CD4-positive, alpha-beta T cell treated with Interleukin-4 for 4 hours (primary cell): ENCODE measurements at regions not wholly inside any gene's neighbourhood (a gene's known extent, or its start where the extent isn't known, plus 50 kb on each side); places are given as distances from the start of the nearest gene placed in this dataset.
A peak's percentile ranks its signal among the peaks of the same experiment; 100 is the strongest.

Experiments
- DNase-seq: peaks from one replicate; pipeline ENCODE4 v3.0.0-alpha.2; 2020

DNA sequence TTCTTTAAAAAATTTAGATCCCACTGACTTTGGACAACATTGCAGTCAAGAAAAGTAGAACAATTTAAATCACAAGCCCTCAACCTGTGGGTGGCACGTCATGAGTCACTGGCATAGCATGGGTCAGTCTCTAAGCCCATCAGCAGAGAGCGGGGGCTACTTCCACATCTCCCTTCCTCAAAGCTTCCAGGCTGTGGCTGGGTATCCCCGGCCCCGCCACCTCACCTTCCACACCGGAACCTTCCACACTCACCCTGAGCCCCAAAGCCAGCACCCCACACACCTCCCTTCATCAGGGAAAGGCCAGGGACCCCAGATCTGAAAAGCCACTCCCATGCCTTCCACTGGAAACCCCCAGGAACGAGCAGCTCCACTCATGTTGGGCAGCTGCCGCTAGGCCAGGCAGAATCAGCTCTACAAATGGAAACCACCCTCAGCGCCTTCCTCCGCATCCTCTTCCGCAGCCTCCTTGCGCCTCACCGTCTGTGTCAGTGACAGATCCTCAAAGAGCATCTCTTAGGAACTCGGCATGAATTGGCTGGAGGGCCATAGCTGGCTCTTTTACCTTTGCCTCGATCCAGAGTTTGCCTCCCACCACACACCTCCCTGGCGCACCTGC lies 156.5 kb downstream of the ERCC6L2 start:
- DNase-seq, result no peak

DNA sequence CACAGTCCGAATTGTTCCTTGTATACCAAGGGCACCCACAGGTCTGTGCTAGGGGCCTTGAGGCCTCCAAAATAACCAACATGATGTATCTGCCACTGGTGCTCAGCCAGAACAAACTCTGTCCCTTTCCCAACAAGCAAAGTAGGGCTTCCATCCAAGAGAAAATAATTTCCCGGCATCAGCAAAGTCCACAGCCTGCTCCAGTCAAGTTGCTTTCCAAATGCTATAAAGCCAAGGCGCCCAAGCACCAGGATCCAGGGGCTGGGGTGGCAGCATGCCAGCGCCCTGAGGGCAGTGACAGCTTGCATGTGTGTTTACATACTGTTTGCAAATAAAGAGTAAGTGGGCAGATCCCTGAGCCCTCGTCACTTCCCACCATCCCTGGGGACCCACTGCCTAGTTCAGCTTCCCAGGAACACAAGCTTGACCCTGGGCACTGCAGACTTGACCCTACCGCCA lies 155.9 kb downstream of the ERCC6L2 start:
- no peak for DNase-seq

DNA sequence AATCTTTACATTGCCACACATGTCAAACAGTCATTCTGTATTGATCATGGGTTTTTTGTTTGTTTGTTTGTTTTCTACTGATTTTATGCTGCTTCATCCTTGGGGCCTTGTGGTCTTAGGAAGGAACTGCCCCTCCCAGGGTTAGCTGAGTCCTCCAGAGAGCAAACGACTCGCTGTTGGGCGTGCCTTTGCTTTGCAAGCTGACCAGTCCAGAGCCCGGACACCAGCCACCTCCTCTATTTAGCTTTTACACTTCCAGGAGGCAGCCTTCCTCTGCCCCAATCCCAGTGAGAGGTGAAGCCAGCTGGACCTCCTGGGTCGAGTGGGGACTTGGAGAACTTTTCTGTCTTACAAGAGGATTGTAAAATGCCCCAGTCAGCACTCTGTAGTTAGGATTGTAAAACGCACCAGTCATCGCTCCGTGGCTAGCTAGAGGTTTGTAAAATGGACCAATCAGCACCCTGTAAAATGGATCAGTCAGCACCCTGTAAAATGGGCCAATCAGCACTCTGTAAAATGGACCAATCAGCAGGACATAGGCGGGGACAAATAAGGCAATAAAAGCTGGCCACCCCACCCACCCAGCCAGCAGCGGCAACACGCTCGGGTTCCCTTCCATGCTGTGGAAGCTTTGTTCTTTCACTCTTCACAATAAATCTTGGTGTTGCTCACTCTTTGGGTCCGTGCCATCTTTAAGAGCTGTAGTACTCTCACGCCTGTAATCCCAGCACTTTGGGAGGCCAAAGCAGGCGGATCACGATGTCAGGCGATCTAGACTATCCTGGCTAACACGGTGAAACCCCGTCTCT lies 154.4 kb downstream of the ERCC6L2 start:
- DNase-seq, result no peak

DNA sequence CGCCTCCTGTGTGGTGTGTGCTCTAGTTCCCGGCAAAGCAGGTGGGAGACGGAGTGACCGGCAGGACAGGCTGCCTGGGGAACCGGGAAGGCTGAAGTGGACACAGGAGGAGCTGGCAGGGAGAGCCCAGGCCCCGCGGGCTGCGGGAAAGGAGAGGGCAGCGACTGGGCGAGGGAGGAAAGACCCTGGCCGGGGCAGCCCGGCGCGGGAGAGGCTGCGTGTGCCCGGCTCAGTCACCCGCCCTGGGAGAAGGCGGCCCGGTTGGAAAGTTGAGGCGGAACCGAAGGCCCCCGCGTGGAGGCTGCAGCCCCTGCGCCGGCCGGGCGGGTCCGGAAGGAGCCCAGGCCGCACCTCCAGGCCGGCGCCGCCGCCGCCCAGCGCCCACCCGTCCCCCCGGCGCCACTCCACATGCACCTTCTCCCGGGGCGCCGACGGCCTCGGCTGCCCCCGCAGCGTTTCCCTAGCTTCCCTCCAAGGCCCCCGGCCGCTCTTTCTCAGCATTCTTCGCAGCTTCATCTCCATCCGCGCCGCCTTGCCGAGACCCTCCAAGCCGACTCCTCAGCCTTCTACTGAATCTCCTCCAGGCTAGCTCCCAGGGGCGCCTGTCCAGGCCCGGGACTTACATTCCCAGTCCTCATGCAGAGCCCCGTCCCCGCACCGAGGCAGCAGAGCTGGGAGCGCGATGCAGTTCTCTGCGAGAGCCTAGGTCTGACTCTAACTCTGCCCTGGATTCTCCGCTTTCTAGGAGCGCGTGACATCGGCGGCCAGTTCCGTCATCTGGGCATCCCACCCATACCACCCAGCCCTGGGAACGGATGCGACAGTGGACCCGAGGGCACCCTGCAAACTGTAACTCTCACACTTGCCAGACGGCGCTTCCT lies 152.0 kb downstream of the ERCC6L2 start:
- no peak for DNase-seq

DNA sequence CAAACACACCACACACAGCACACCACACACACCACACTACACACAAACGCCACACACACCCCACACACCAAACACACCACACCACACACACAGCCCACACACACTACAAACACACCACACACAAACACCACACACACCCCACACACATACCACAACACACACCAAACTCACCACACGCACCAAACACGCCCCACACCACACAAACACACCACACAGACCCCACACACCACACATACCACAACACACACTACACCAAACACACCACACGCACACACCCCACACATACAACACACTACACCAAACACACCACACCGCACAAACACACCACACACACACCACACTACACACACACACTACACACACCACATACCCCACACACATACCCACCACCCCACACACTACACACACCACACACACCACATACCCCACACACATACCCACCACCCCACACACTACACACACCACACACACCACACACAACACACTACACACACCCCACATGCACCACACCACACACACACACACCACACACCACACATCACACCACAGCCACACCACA lies 151.2 kb downstream of the ERCC6L2 start:
- DNase-seq, result peak; percentile 24

DNA sequence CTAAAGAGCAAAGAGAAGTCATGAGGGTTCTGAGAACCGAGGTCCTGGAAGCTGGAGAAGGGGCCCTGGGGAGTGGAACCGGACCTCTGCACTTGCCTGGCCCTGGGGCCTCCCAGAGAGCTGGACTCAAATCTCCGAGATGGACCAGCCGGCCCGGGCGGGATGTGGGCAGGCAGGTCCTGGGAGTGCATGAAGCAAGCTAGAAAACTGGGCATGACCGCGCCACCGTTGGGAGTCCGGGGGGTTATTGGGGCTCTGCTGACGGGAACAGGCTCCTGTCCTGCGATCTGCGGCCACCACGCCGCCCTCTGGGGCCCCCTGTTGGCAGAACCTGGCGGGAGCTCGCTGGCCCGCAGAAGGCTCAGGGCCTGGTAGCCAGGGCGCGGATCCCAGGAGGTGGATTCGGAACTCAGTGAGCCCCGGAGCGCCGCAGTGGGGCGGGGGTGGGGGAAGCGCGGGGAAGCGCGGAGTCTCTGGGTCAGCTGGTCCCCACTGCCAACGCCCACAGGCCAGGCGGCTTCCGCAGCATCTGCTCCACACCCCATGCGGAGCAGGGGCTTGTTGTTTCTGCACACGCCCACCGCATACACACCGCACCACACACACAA lies 150.6 kb downstream of the ERCC6L2 start:
- no peak for DNase-seq

DNA sequence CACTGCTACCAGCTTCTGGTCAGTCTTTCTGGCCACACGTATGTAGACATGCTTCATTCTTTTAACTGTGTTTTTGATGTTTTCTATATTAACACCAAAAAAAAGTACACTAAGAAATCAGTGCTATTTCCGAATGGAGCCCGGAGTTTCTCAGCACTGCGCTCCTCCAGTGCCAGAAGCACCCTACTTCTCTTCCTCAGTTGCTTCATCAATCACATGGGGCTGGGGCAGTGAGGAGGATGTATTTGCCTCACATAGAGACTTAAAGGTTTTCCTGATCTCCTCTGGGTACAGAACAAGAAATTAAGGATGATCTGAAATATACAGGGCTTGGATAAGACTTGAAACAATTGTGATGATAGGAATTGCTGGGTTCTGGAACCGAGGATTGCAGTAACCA lies 148.0 kb downstream of the ERCC6L2 start:
- no peak for DNase-seq

DNA sequence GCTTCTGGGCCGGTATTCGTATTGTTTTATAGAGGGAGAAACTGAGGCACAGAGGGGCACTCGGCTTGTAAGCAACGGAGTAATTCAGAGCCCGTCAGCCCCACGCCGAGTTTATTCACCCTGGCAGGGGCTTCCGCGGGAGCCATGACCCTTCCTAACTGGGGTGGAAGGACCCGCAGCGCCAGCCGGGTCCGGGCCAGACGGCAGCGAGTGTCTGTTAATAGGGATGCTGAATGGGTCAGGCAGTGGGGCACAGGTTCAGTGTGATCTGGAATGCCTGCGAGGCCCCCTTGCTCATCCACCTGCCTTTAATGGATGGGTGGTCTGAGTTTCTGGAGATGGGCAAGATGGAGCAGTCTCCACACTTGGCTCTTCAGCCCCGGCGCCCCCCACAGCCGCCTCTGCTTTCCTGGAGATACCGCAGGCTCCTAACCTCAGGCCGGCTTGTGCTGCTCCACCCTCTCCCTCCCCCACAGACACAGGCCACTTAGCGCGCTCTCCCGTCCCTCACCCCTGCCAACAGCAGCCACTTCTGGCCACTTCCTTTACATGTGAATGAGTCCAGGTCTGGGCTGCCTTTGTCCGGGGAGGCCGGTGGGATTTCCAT lies 147.1 kb downstream of the ERCC6L2 start:
- no peak for DNase-seq

DNA sequence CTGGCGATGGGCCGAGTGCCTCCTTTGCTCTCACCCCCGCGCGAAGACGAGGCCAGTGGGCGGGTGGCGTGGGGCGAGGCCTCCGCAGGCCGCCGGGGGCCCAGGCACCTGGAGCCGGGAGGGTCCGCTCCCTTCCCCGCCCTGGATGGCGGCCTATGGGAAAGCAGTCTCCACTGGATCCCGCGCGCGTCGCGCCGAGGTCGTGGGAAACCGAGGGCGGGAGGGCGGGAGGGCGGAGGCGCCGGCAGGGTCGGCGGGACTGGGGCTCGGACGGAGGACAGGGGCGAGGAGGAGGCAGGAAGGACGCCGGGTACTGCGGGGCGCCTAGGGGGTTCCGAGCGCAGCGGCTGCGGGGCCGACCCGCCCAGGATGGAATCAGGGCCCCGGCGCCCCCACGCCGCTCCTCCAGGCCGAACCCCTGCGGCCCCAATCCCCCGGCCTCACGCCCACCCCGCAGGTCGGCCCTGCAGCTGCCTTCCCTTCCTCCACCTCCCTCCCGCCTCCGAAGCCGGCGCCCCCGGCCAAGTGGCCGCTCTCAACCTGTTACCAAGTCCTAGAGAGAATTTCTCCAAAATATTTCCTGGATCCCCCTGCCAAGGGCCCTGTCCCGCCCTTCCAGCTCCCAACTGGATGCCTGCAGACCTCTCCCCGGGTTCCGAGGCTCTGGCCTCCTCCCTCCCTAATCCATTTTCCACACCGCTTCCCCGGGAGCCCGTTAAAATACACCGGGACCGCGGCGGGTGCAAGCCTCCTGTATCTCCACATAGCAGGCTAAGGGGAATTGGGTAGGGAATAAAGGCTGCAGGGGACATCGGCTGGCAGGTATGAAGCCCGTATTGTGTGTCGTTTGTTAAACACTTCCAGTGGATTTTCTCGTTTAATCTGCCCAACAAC lies 146.3 kb downstream of the ERCC6L2 start:
- no peak for DNase-seq

DNA sequence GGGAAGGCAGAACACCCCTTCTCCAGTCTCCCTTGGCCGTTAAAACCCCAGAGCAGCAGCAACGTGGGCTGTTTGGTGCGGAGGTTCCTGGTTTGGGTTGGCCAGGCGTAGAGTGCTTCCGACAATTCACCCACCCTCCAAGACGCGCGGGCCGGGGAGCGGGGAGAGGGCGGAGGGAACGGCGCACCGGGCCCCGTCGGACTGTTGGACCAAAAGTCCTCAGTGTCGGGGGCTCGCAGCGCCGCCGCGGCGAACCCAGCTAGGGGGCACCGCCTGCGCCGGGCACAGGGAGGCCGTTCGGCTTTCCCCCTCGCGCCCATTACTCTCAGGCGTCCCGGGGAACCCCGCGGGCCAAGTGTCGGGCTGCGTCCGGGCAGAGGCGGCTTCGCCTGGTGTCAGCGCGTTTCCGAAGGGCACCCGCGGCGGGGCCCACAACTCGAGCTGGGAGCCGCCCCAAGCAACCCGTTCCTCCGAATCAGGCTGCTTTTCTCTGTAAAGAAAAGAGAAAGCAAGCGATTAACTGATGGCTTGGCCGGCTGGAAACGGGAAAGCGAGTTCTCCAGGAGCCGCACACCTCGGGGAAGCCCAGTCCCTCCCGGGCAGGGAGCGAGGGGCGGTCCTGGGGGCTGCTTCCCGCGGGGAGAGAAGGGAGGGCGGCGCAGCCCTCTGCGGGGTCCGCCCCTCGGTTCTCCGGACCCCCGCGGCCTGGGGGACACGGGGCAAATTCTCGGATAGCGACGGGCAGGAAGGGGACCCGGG lies 145.5 kb downstream of the ERCC6L2 start:
- peak; percentile 52 for DNase-seq

DNA sequence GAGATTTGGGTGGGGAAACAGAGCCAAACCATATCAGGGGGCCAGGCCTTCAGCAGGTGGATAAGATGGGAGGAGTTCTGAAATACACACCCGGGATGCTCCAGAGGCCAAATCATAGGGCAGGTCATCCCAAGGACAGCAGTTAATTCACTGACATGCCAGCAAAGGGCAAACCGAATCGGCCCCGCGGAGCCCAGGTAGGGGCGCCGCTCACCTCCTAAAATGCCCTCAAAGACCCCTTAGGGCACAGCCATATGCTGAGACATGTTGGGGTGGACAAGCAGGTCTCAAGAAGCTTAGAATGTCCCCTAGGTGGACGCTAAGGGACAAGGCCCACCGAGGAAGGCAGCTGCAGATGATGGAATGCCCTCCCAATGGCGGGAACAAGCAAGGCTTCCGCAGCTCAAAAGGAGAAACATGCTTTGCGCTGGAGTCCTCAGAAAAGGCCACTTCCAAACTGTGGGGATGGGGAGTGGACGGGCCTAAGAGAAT lies 144.9 kb downstream of the ERCC6L2 start:
- no peak for DNase-seq
